ENCODE measurements at regions not wholly inside any gene's neighbourhood (a gene's known extent, or its start where the extent isn't known, plus 50 kb on each side); places are given as distances from the start of the nearest gene placed in this dataset.

DNA sequence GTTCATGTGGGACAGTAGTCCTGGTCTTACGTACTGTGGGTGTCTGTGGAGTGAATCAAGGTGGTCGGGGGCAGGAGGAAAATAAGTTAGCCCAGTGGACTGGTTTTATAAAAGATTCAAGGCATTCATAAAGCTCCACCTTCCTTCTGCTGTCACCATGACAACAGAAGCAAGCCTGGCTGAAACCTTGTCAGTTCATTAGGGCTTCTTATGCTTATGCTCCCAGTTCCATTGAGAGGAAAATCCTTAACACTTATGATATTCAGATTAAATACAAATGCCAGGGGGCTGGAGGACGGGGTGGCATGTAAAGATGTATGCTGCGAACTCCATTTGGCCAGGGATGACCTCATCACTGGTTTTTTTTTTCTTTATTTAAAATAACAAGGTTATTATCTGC, 283.1 kb upstream of the ATP10A start:
- TF ChIP-seq EZH2 (IDR thresholded peaks at IDR 0.05) (no peak), POLR2AphosphoS5 (IDR thresholded peaks at IDR 0.05; ENCODE audit: low read depth, low read length) (no peak), CTCF (IDR thresholded peaks at IDR 0.05 in 2 of 3, conservative IDR thresholded peaks at IDR 0.05 in 1 of 3; ENCODE audit: borderline replicate concordance in 1 of 3, insufficient read depth in 1 of 3, low read depth in 2 of 3, low read length in 2 of 3) (no peak), YY1 (IDR thresholded peaks at IDR 0.05; ENCODE audit: extremely low read depth, insufficient replicate concordance, low read depth, low read length) (no peak), POLR2A (IDR thresholded peaks at IDR 0.05; ENCODE audit: borderline replicate concordance, extremely low read depth, insufficient read depth, insufficient read length) (no peak), TCF7L2 (IDR thresholded peaks at IDR 0.05; ENCODE audit: borderline replicate concordance, extremely low read depth, insufficient read depth, insufficient read length) (no peak), REST (IDR thresholded peaks at IDR 0.05; ENCODE audit: low read depth) (no peak)
- TF ChIP-seq, protein P1, sequence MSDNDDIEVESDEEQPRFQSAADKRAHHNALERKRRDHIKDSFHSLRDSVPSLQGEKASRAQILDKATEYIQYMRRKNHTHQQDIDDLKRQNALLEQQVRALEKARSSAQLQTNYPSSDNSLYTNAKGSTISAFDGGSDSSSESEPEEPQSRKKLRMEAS (IDR thresholded peaks at IDR 0.05), result no peak
- TF ChIP-seq, protein P2, sequence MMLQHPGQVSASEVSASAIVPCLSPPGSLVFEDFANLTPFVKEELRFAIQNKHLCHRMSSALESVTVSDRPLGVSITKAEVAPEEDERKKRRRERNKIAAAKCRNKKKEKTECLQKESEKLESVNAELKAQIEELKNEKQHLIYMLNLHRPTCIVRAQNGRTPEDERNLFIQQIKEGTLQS (IDR thresholded peaks at IDR 0.05), result no peak
